ENCODE measurements at regions not wholly inside any gene's neighbourhood (a gene's known extent, or its start where the extent isn't known, plus 50 kb on each side); places are given as distances from the start of the nearest gene placed in this dataset.

DNA sequence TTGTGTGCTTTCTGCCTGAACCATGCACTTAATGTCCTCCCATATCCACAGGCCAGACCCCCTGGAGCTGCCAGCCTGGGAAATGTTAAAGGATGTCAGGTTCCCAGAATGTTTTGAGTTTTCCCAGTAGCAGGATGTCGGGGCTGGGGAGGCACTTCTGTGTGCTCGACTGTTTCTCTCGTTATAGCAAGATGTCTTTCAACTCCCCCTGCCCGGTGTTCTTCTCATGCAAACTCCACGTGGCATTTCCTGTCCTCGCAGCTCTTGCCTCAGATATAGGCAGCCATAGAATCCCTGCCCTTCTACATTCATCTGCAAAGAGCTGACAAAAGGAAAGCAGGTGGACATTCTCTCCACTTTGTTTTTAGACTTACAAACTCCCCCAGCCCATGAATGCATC is 457.2 kb upstream of the CDH11 start:
- TF ChIP-seq YY1 (IDR thresholded peaks at IDR 0.05; ENCODE audit: low read depth) (no peak), FOXM1 (IDR thresholded peaks at IDR 0.05; ENCODE audit: borderline replicate concordance, low read depth) (no peak), NFIC (IDR thresholded peaks at IDR 0.05) (no peak), TAF1 (IDR thresholded peaks at IDR 0.05; ENCODE audit: low read depth) (no peak), CREB1 (IDR thresholded peaks at IDR 0.05; ENCODE audit: low read depth) (no peak)
- TF ChIP-seq, protein P1, sequence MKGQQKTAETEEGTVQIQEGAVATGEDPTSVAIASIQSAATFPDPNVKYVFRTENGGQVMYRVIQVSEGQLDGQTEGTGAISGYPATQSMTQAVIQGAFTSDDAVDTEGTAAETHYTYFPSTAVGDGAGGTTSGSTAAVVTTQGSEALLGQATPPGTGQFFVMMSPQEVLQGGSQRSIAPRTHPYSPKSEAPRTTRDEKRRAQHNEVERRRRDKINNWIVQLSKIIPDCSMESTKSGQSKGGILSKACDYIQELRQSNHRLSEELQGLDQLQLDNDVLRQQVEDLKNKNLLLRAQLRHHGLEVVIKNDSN (IDR thresholded peaks at IDR 0.05): no peak

DNA sequence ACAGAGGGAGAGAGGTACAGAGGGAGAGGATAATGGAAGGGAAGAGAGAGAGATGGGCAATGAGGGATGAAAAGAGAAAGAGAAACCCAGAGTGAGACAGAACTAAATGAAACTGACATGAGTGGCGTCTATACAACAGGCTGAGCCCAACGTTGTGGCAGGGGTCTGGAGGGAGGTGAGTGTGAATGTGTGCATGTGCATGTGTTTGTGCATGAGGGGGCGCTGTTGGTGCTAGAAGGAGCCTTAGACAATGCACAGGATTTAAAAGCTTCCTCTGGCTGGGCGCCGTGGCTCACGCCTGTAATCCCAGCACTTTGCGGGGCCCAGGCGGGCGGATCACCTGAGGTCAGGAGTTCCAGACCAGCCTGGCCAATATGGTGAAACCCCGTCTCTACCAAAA is 454.8 kb upstream of the CDH11 start:
- TF ChIP-seq TEAD4 (IDR thresholded peaks at IDR 0.05) (no peak), EGR1 (IDR thresholded peaks at IDR 0.05) (no peak), RAD21 (IDR thresholded peaks at IDR 0.05; ENCODE audit: low read depth) (no peak), ZBTB7A (IDR thresholded peaks at IDR 0.05; ENCODE audit: low read depth) (no peak), TAF1 (IDR thresholded peaks at IDR 0.05; ENCODE audit: low read depth) (no peak), CEBPB (IDR thresholded peaks at IDR 0.05) (no peak), FOXM1 (IDR thresholded peaks at IDR 0.05; ENCODE audit: borderline replicate concordance, low read depth) (no peak), YY1 (IDR thresholded peaks at IDR 0.05; ENCODE audit: low read depth) (no peak), CREB1 (IDR thresholded peaks at IDR 0.05; ENCODE audit: low read depth) (no peak), NFIC (IDR thresholded peaks at IDR 0.05) (no peak), EP300 (IDR thresholded peaks at IDR 0.05; ENCODE audit: borderline replicate concordance) (no peak), TCF12 (IDR thresholded peaks at IDR 0.05; ENCODE audit: low read depth) (no peak)
- TF ChIP-seq, protein P2, sequence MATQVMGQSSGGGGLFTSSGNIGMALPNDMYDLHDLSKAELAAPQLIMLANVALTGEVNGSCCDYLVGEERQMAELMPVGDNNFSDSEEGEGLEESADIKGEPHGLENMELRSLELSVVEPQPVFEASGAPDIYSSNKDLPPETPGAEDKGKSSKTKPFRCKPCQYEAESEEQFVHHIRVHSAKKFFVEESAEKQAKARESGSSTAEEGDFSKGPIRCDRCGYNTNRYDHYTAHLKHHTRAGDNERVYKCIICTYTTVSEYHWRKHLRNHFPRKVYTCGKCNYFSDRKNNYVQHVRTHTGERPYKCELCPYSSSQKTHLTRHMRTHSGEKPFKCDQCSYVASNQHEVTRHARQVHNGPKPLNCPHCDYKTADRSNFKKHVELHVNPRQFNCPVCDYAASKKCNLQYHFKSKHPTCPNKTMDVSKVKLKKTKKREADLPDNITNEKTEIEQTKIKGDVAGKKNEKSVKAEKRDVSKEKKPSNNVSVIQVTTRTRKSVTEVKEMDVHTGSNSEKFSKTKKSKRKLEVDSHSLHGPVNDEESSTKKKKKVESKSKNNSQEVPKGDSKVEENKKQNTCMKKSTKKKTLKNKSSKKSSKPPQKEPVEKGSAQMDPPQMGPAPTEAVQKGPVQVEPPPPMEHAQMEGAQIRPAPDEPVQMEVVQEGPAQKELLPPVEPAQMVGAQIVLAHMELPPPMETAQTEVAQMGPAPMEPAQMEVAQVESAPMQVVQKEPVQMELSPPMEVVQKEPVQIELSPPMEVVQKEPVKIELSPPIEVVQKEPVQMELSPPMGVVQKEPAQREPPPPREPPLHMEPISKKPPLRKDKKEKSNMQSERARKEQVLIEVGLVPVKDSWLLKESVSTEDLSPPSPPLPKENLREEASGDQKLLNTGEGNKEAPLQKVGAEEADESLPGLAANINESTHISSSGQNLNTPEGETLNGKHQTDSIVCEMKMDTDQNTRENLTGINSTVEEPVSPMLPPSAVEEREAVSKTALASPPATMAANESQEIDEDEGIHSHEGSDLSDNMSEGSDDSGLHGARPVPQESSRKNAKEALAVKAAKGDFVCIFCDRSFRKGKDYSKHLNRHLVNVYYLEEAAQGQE (IDR thresholded peaks at IDR 0.05; ENCODE audit: low read depth): no peak
- TF ChIP-seq, protein P3, sequence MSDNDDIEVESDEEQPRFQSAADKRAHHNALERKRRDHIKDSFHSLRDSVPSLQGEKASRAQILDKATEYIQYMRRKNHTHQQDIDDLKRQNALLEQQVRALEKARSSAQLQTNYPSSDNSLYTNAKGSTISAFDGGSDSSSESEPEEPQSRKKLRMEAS (IDR thresholded peaks at IDR 0.05): no peak
- TF ChIP-seq, protein P1 (IDR thresholded peaks at IDR 0.05): no peak

DNA sequence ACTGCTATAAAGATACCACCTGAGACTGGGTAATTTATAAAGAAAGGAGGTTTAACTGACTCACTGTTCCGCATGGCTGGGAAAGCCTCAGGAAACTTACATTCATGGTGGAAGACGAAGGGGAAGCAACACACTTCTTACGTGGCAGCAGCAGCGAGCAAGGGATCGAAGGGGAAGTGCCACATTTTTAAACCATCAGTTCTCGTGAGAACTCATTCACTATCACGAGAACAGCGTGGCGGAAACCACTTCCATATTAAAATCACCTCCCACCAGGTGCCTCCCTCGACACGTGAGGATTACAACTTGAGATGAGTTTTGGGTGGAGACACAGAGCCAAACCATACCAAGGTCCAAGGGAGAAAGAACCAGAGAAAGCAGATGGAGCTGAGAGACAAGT is 454.3 kb upstream of the CDH11 start:
- TF ChIP-seq YY1 (IDR thresholded peaks at IDR 0.05; ENCODE audit: low read depth): no peak
- no peak for TF ChIP-seq ZBTB7A (IDR thresholded peaks at IDR 0.05; ENCODE audit: low read depth)
- TF ChIP-seq, protein P2 (IDR thresholded peaks at IDR 0.05; ENCODE audit: low read depth): no peak
- TF ChIP-seq NFIC (IDR thresholded peaks at IDR 0.05): no peak
- TF ChIP-seq FOXM1 (IDR thresholded peaks at IDR 0.05; ENCODE audit: borderline replicate concordance, low read depth): no peak
- no peak for TF ChIP-seq RAD21 (IDR thresholded peaks at IDR 0.05; ENCODE audit: low read depth)

DNA sequence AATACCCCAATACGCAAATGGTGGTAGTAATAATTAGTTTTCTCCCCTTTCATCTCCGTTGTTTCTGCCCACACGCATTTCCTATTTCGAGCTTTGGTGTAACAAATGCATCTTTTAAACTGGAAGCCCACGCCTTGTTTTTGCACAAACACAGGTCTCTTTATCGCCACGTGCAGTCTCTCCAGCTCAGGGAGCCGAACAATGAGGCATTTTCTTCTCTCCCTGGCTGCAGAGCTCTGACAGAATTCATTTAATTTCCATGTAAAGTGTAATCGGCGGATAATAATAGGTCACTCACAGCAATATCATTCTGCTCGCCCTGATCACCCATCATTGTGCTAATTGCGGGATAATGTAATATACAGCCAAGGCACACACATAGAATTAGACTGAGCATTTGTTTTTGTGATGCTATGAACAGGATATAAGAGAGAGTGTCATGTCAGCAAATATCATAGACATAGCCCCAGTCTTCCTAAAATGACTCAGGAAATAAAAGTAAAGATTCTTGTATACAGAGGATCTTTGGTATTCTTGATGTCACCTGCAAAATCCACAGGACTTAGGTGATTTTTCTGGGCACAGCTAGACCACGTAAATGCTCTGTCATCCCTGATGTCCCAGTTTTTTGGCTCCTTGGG is 452.6 kb upstream of the CDH11 start:
- no peak for TF ChIP-seq EGR1 (IDR thresholded peaks at IDR 0.05)
- TF ChIP-seq FOXM1 (IDR thresholded peaks at IDR 0.05; ENCODE audit: borderline replicate concordance, low read depth): no peak
- no peak for TF ChIP-seq EP300 (IDR thresholded peaks at IDR 0.05; ENCODE audit: borderline replicate concordance)
- TF ChIP-seq, protein P1 (IDR thresholded peaks at IDR 0.05): no peak
- TF ChIP-seq ZBTB7A (IDR thresholded peaks at IDR 0.05; ENCODE audit: low read depth): no peak
- no peak for TF ChIP-seq TCF12 (IDR thresholded peaks at IDR 0.05; ENCODE audit: low read depth)
- TF ChIP-seq, protein P3 (IDR thresholded peaks at IDR 0.05): no peak
- TF ChIP-seq TEAD4 (IDR thresholded peaks at IDR 0.05): no peak
- TF ChIP-seq TAF1 (IDR thresholded peaks at IDR 0.05; ENCODE audit: low read depth): no peak
- TF ChIP-seq YY1 (IDR thresholded peaks at IDR 0.05; ENCODE audit: low read depth): no peak
- TF ChIP-seq, protein P2 (IDR thresholded peaks at IDR 0.05; ENCODE audit: low read depth): no peak
- no peak for TF ChIP-seq CREB1 (IDR thresholded peaks at IDR 0.05; ENCODE audit: low read depth)
- TF ChIP-seq RAD21 (IDR thresholded peaks at IDR 0.05; ENCODE audit: low read depth): no peak
- TF ChIP-seq NFIC (IDR thresholded peaks at IDR 0.05): no peak

Data from Ishikawa (cell line).